ENCODE measurements at regions not wholly inside any gene's neighbourhood (a gene's known extent, or its start where the extent isn't known, plus 50 kb on each side); places are given as distances from the start of the nearest gene placed in this dataset.

DNA sequence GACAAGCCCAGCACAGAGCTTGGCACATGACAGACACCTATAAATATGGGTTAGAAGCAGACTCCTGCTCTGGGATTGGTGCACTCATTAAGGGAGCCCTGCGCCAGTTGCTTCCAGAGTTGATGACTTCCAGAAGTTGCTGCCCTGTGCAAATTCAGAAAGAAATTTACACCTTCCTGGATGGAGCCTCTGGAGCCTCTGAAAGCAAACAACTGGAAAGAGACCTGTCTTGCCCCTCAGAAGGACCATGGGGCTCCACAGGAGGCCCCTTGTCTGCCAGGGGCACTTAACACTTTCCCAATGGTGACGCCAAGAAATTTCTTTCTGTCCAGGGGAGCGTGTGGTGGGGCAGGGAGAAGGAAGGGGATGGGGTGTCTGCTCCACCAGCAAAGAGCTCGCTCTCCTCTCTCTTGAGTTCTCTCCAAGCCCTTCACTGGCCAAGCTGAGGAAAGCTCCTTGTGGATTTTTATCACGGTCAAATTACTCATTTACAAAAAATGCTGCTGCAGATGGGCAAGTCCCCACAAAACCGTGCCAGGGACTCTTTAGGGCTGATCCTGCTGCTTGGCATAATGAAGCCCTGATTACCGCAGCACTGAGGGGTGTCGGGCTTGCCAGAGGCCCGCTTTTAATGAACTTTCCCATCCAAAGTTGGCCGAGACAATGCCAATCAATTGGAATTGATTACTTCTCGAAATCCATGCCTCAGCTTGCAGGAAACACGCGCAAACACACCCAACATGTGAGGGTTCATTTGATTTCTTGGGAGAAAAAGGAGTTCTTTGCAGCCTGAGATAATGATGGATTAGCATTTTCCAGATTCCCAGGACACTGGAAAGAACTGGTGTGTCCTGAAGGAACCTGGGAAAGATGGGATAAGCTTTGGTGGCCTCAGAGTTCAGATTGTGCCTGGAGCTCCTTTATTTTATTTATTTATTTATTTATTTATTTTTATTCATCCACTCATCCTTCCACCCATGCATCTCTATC, 583.6 kb upstream of the CDH5 start:
- ChIA-PET POLR2A (no interaction called here), CTCF (no interaction called here)
- ATAC-seq (replicated peaks in 1 of 4) (no peak), DNase-seq (no peak)
- Mint-ChIP-seq H3K27me3 (peaks cover 6 to 9% of the 10 kb centered on the region in 2 donors), H3K36me3 (no peaks in the 10 kb centered on the region), H3K27ac (no peak overlapping the region), H3K9me3 (peaks cover 0 to 5% (median 4%) of the 10 kb centered on the region in 3 donors), H3K4me3 (no peak overlapping the region), H3K4me1 (no peaks in the 10 kb centered on the region)
- Histone ChIP-seq H3K4me1 (ENCODE audit: control insufficient read depth in 1 of 2, extremely low read depth in 1 of 2, insufficient read depth in 2 of 2, low read length in 2 of 2) (no peaks in the 10 kb centered on the region), H3K36me3 (ENCODE audit: control insufficient read depth in 2 of 2, extremely low read depth in 1 of 2, insufficient read depth in 1 of 2, low read length in 1 of 2) (no peaks in the 10 kb centered on the region), H3K9me3 (no peaks in the 10 kb centered on the region), H3K27me3 (replicated peaks in 1 of 2; ENCODE audit: control insufficient read depth in 2 of 2, extremely low read depth in 1 of 2, insufficient read depth in 2 of 2, low read length in 1 of 2) (peaks cover 0 to 8% of the 10 kb centered on the region in 2 experiments), H3K4me3 (ENCODE audit: control insufficient read depth in 1 of 2, extremely low read depth in 1 of 2, low read length in 1 of 2) (no peak overlapping the region), H3K27ac (ENCODE audit: low read length) (no peak overlapping the region)
- WGBS (ENCODE audit: insufficient coverage) = 79% methylated on average over 9 of the region's 13 CpGs

DNA sequence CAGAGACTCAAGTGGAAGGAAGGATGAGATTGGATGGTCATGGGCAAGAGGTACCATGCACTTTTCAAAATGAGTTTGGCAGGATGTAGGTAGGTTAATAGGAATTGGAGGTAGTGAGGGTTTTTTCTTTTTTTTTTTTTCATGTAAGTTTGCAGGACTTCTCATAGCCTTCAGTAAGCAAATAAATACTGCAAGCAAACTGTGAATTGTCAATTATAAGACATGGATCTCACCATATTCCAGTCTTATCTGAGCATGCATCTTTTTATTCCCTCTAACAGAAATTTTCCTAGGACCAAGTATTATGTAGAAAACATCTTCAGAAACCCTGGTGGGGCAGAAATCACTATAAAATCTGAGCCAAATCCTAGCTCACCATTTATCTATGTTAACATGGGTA, 584.6 kb upstream of the CDH5 start:
- peaks cover 6 to 9% of the 10 kb centered on the region in 2 donors for H3K27me3 Mint-ChIP-seq
- no peaks in the 10 kb centered on the region for H3K4me1 Mint-ChIP-seq
- no peak overlapping the region for H3K27ac Mint-ChIP-seq

DNA sequence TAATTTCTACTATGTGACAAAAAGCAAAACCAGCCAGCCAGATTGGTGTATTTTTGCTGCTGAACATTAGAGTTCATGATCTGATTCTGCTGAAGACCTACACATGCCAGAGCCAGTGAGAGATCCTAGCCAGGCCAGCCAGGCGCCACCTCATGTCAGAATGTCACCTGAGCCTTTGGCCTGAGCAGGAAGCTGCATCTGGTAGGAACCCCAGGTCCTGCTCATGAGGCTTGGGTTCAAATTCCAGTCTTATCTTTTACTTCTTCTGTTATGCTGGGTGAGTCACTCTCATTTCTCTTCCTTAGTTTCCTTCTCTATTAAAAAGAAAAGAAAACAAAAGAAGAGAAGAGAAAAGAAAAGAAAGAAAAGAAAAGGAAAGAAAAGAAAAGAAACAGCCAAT, 585.1 kb upstream of the CDH5 start:
- POLR2A ChIA-PET = no interaction called here

More for the DNA sequence above, 584.6 kb upstream of the CDH5 start:
- CTCF ChIA-PET = no interaction called here
- Histone ChIP-seq H3K27me3 (replicated peaks in 1 of 2; ENCODE audit: control insufficient read depth in 2 of 2, extremely low read depth in 1 of 2, insufficient read depth in 2 of 2, low read length in 1 of 2) (peaks cover 0 to 8% of the 10 kb centered on the region in 2 experiments), H3K36me3 (ENCODE audit: control insufficient read depth in 2 of 2, extremely low read depth in 1 of 2, insufficient read depth in 1 of 2, low read length in 1 of 2) (no peaks in the 10 kb centered on the region), H3K9me3 (no peaks in the 10 kb centered on the region), H3K4me1 (ENCODE audit: control insufficient read depth in 1 of 2, extremely low read depth in 1 of 2, insufficient read depth in 2 of 2, low read length in 2 of 2) (no peaks in the 10 kb centered on the region), H3K27ac (ENCODE audit: low read length) (no peak overlapping the region), H3K4me3 (ENCODE audit: control insufficient read depth in 1 of 2, extremely low read depth in 1 of 2, low read length in 1 of 2) (no peak overlapping the region)
- Mint-ChIP-seq H3K36me3 (no peaks in the 10 kb centered on the region), H3K9me3 (peaks cover 4 to 10% (median 8%) of the 10 kb centered on the region in 3 donors), H3K4me3 (no peak overlapping the region)
- POLR2A ChIA-PET = no interaction called here
- DNase-seq (no peak), ATAC-seq (replicated peaks in 1 of 4) (no peak)

DNA sequence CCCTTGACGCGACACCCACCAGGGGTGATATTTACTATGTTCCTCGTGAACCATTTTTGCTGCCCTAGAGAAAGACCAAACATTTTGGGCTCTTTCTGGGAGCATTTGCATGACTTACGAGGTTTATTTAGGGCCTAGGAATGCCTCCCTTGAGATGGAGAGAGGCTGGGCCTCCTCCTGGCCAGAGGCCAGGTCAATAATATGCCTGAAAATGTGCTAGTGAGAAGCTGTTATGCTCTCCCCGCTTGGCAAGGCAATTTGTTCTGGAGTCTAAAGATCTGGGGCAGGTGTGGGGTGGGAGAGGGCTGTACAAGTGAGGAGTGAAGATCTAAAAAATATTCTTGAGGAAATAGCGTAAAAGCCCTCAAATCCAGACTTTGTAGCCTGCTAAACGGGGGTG, 587.3 kb upstream of the CDH5 start:
- Mint-ChIP-seq H3K36me3 (no peaks in the 10 kb centered on the region), H3K27me3 (peaks cover 0 to 4% of the 10 kb centered on the region in 2 donors), H3K9me3 (peaks cover 4 to 10% (median 8%) of the 10 kb centered on the region in 3 donors), H3K4me1 (no peaks in the 10 kb centered on the region), H3K27ac (no peak overlapping the region), H3K4me3 (no peak overlapping the region)
- Histone ChIP-seq H3K27ac (ENCODE audit: low read length) (no peak overlapping the region), H3K36me3 (ENCODE audit: control insufficient read depth in 2 of 2, extremely low read depth in 1 of 2, insufficient read depth in 1 of 2, low read length in 1 of 2) (no peaks in the 10 kb centered on the region), H3K9me3 (no peaks in the 10 kb centered on the region), H3K4me3 (ENCODE audit: control insufficient read depth in 1 of 2, extremely low read depth in 1 of 2, low read length in 1 of 2) (no peak overlapping the region), H3K27me3 (replicated peaks in 1 of 2; ENCODE audit: control insufficient read depth in 2 of 2, extremely low read depth in 1 of 2, insufficient read depth in 2 of 2, low read length in 1 of 2) (peaks cover 0 to 2% of the 10 kb centered on the region in 2 experiments), H3K4me1 (ENCODE audit: control insufficient read depth in 1 of 2, extremely low read depth in 1 of 2, insufficient read depth in 2 of 2, low read length in 2 of 2) (no peaks in the 10 kb centered on the region)
- ChIA-PET CTCF (no interaction called here), POLR2A (no interaction called here)
- 81% methylated on average over 2 of the region's 7 CpGs for WGBS (ENCODE audit: insufficient coverage)
- ATAC-seq (replicated peaks in 1 of 4) (no peak), DNase-seq (no peak)

More for the DNA sequence above, 585.1 kb upstream of the CDH5 start:
- Mint-ChIP-seq H3K27me3 (peaks cover 6 to 9% of the 10 kb centered on the region in 2 donors), H3K4me3 (no peak overlapping the region), H3K36me3 (no peaks in the 10 kb centered on the region), H3K27ac (no peak overlapping the region), H3K9me3 (peaks cover 4 to 10% (median 8%) of the 10 kb centered on the region in 3 donors), H3K4me1 (no peaks in the 10 kb centered on the region)
- H3K9me3 ChIP-seq = no peaks in the 10 kb centered on the region
- CTCF ChIA-PET = no interaction called here
- no peak overlapping the region for H3K27ac ChIP-seq (ENCODE audit: low read length)
- DNase-seq (no peak), ATAC-seq (replicated peaks in 1 of 4) (no peak)
- no peaks in the 10 kb centered on the region for H3K4me1 ChIP-seq (ENCODE audit: control insufficient read depth in 1 of 2, extremely low read depth in 1 of 2, insufficient read depth in 2 of 2, low read length in 2 of 2)
- no peaks in the 10 kb centered on the region for H3K36me3 ChIP-seq (ENCODE audit: control insufficient read depth in 2 of 2, extremely low read depth in 1 of 2, insufficient read depth in 1 of 2, low read length in 1 of 2)
- H3K27me3 ChIP-seq (replicated peaks in 1 of 2; ENCODE audit: control insufficient read depth in 2 of 2, extremely low read depth in 1 of 2, insufficient read depth in 2 of 2, low read length in 1 of 2) = peaks cover 0 to 8% of the 10 kb centered on the region in 2 experiments
- no peak overlapping the region for H3K4me3 ChIP-seq (ENCODE audit: control insufficient read depth in 1 of 2, extremely low read depth in 1 of 2, low read length in 1 of 2)
- 71% methylated on average over 1 of the region's 1 CpG for WGBS (ENCODE audit: insufficient coverage)

DNA sequence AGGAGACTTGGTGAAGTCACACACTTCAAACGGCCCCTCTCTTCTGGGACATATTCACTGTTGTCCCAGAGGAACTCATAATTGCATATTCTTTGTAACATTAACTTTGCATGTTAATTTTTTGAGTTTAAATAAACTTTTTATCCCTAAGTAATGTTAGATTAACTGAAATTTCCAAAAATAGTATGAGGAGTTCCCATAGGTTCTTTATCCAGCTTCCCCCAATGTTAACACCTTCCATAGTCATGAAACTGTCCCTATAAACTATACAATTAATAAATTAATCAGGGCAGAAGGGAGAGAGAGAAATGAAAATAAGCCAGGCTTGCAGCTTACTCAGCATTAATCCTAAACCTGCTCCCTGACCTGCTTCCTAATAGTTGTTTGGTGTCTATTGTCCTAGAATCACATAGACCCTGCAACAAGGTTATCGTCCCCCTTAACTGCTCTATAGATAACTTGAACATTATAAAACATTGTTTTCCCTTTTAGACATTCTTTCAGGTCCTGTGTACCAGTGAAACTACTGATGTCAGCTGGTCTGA, 589.8 kb upstream of the CDH5 start:
- WGBS (ENCODE audit: insufficient coverage) = 80% methylated on average over 1 of the region's 2 CpGs
- H3K27me3 Mint-ChIP-seq = peaks cover 0 to 4% of the 10 kb centered on the region in 2 donors
- no peaks in the 10 kb centered on the region for H3K9me3 ChIP-seq
- DNase-seq (no peak), ATAC-seq (replicated peaks in 1 of 4) (no peak)
- H3K27me3 ChIP-seq (replicated peaks in 1 of 2; ENCODE audit: control insufficient read depth in 2 of 2, extremely low read depth in 1 of 2, insufficient read depth in 2 of 2, low read length in 1 of 2) = peaks cover 0 to 3% of the 10 kb centered on the region in 2 experiments
- no peaks in the 10 kb centered on the region for H3K36me3 Mint-ChIP-seq
- H3K9me3 Mint-ChIP-seq = peaks cover 4 to 16% (median 8%) of the 10 kb centered on the region in 3 donors
- no peaks in the 10 kb centered on the region for H3K36me3 ChIP-seq (ENCODE audit: control insufficient read depth in 2 of 2, extremely low read depth in 1 of 2, insufficient read depth in 1 of 2, low read length in 1 of 2)
- ChIA-PET CTCF (no interaction called here), POLR2A (no interaction called here)
- no peak overlapping the region for H3K27ac Mint-ChIP-seq
- no peaks in the 10 kb centered on the region for H3K4me1 Mint-ChIP-seq
- no peak overlapping the region for H3K4me3 Mint-ChIP-seq
- no peak overlapping the region for H3K27ac ChIP-seq (ENCODE audit: low read length)
- no peak overlapping the region for H3K4me3 ChIP-seq (ENCODE audit: control insufficient read depth in 1 of 2, extremely low read depth in 1 of 2, low read length in 1 of 2)
- H3K4me1 ChIP-seq (ENCODE audit: control insufficient read depth in 1 of 2, extremely low read depth in 1 of 2, insufficient read depth in 2 of 2, low read length in 2 of 2) = no peaks in the 10 kb centered on the region

DNA sequence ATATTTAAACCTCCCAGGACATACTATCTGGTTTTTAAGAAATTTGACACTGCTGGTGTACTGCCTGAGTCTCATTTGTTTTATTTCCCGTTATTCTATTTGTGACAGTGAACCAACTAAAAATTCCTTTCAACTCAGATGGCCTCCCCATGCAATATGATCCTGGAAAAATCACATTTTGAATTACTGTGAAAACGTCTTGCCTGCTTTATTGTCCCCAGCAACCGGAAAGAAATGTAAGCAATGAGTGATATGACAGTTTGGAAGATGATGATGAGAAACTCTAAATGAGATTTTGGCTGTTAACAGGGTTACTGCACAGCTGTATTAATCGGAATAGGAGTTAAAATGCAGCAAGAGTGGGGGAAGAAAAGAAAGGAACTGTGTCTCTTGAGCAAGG, 590.7 kb upstream of the CDH5 start:
- H3K9me3 Mint-ChIP-seq = peaks cover 5 to 22% (median 9%) of the 10 kb centered on the region in 3 donors
- Histone ChIP-seq H3K4me3 (ENCODE audit: control insufficient read depth in 1 of 2, extremely low read depth in 1 of 2, low read length in 1 of 2) (no peak overlapping the region), H3K4me1 (ENCODE audit: control insufficient read depth in 1 of 2, extremely low read depth in 1 of 2, insufficient read depth in 2 of 2, low read length in 2 of 2) (no peaks in the 10 kb centered on the region), H3K27ac (ENCODE audit: low read length) (no peak overlapping the region), H3K36me3 (ENCODE audit: control insufficient read depth in 2 of 2, extremely low read depth in 1 of 2, insufficient read depth in 1 of 2, low read length in 1 of 2) (no peaks in the 10 kb centered on the region), H3K9me3 (no peaks in the 10 kb centered on the region), H3K27me3 (replicated peaks in 1 of 2; ENCODE audit: control insufficient read depth in 2 of 2, extremely low read depth in 1 of 2, insufficient read depth in 2 of 2, low read length in 1 of 2) (peaks cover 0 to 3% of the 10 kb centered on the region in 2 experiments)
- 53% methylated on average over 2 of the region's 4 CpGs for WGBS (ENCODE audit: insufficient coverage)
- H3K36me3 Mint-ChIP-seq = no peaks in the 10 kb centered on the region
- H3K27me3 Mint-ChIP-seq = peaks cover 0 to 4% of the 10 kb centered on the region in 2 donors
- no peak overlapping the region for H3K4me3 Mint-ChIP-seq
- CTCF ChIA-PET = no interaction called here
- no peak overlapping the region for H3K27ac Mint-ChIP-seq
- POLR2A ChIA-PET = no interaction called here
- ATAC-seq (replicated peaks in 1 of 4) (no peak), DNase-seq (no peak)
- no peaks in the 10 kb centered on the region for H3K4me1 Mint-ChIP-seq

All from T-cell (primary cell).